Esophagus muscularis mucosa (tissue), 4 donors: ENCODE measurements at regions not wholly inside any gene's neighbourhood (a gene's known extent, or its start where the extent isn't known, plus 50 kb on each side); places are given as distances from the start of the nearest gene placed in this dataset.
"Not testable (repeated sequence)": the region's sequence is repeated elsewhere in the genome, so short reads cannot be mapped to it uniquely, and the experiment has no call there.

Experiments used
- DNase-seq: peaks from one replicate; pipeline ENCODE4 v3.0.0-alpha.2; 2017; ENCODE audit errors: extremely low spot score
- H3K27ac ChIP-seq, 4 donors: fragments of 200-600 bp; sonication (generic); replicated peaks in 1 of 4; 1 replicate in 3 of 4; 2 replicates in 1 of 4; pipeline ENCODE4 v1.5.1; 2016 to 2019; ENCODE audit warnings: mild to moderate bottlenecking in 1 of 4
- H3K27me3 ChIP-seq, 4 donors: fragments of 200-600 bp; sonication (generic); one replicate each; pipeline versions ENCODE4 v1.5.1 to v1.6.0; 2016 to 2019
- H3K36me3 ChIP-seq, 4 donors: fragments of 200-600 bp; sonication (generic); one replicate each; pipeline ENCODE4 v1.5.1; 2016 to 2019
- H3K4me1 ChIP-seq, 4 donors: fragments of 200-600 bp; sonication (generic); one replicate each; pipeline ENCODE4 v1.5.1; 2016 to 2019
- H3K4me3 ChIP-seq, 4 donors: fragments of 200-600 bp; sonication (generic); 1 replicate in 2 of 4; 2 replicates in 2 of 4; pipeline ENCODE4 v1.5.1; 2016 to 2019; ENCODE audit warnings: mild to moderate bottlenecking in 4 of 4, moderate library complexity in 1 of 4
- H3K9me3 ChIP-seq, 4 donors: fragments of 200-600 bp; sonication (generic); 1 replicate in 3 of 4; 2 replicates in 1 of 4; pipeline ENCODE4 v1.5.1; 2016 to 2019
- EP300 ChIP-seq: sonication (generic); formaldehyde crosslinking; IDR thresholded peaks from one replicate; pipeline ENCODE4 v1.6.1; 2017; ENCODE audit warnings: antibody characterized with exemption
- POLR2A ChIP-seq: fragments of 450-650 bp; IDR thresholded peaks from one replicate; pipeline ENCODE4 v1.6.1; 2017; ENCODE audit warnings: antibody characterized with exemption, moderate library complexity, mild to moderate bottlenecking, low read depth
- POLR2AphosphoS5 ChIP-seq, 2 donors: sonication (generic); formaldehyde crosslinking; IDR thresholded peaks; one replicate each; pipeline ENCODE4 v1.6.1; 2017; ENCODE audit warnings: antibody characterized with exemption in 2 of 2
- WGBS: methylation state at CpG from one replicate; pipeline ENCODE4 v1.1.5; 2018; 5-methylcytosine and 5-hydroxymethylcytosine counted together
- intact Hi-C: fragments of 100-400 bp; cut with DNase I; formaldehyde crosslinking; loops from one replicate; pipeline ENCODE4 v1.15.1; 2023
- TF ChIP-seq, protein P1 (sequence below), 3 experiments: fragments of 200-600 bp in 2 of 3; fragments of 450-650 bp in 1 of 3; sonication (generic) in 2 of 3; IDR thresholded peaks; one replicate each; pipeline ENCODE4 v1.5.1; 2017 to 2019; ENCODE audit warnings: antibody characterized with exemption in 3 of 3, mild to moderate bottlenecking in 2 of 3, moderate library complexity in 1 of 3

DNA sequence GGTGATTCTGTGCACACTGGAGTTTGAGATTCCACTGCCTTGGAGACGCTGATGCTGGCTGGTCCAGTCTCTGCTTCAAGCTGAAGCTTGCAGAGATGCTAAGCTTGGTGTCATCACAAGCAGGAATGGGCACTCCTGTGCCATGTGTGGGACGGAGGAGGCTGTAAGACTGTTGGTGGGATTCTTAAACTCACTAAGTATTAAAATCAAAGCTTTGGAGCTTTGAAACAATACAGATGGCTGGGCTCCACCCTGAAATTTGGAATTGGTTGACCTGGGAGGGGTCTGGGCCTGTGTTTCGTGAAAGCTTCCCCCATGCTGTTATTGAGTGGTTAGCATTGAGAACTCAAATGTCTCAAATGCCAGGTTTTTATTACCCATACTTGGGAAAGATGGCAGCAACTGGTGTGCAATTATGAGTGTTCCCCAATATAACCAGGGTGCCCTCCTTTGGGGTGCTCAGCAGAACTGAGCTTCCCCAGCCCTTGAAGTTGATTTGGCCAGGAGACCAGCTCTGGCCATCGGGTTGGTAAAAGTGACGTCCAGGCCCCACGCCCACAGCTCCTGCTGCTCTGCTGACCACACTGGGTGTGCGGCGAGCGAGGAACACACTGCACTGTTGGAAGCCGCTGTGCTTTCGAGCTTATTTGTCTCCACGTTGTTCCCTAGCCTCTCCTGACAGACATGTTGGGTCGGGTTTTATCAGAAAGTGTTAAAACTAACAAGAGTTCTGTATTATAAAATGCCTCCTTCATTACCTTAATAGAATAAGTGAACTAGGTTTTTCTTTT lies 377.7 kb downstream of the GLRX3 start:
- intact Hi-C loops = no loop called here
- no peak overlapping the region for H3K4me3 ChIP-seq
- TF ChIP-seq POLR2A = no peak
- TF ChIP-seq EP300 = no peak
- no peak for TF ChIP-seq POLR2AphosphoS5 (IDR thresholded peaks at IDR 0.05)
- TF ChIP-seq, protein P1, sequence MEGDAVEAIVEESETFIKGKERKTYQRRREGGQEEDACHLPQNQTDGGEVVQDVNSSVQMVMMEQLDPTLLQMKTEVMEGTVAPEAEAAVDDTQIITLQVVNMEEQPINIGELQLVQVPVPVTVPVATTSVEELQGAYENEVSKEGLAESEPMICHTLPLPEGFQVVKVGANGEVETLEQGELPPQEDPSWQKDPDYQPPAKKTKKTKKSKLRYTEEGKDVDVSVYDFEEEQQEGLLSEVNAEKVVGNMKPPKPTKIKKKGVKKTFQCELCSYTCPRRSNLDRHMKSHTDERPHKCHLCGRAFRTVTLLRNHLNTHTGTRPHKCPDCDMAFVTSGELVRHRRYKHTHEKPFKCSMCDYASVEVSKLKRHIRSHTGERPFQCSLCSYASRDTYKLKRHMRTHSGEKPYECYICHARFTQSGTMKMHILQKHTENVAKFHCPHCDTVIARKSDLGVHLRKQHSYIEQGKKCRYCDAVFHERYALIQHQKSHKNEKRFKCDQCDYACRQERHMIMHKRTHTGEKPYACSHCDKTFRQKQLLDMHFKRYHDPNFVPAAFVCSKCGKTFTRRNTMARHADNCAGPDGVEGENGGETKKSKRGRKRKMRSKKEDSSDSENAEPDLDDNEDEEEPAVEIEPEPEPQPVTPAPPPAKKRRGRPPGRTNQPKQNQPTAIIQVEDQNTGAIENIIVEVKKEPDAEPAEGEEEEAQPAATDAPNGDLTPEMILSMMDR (IDR thresholded peaks at IDR 0.05) = no peak
- no peaks in the 10 kb centered on the region for H3K36me3 ChIP-seq
- H3K27me3 ChIP-seq = peaks cover 0 to 47% (median 0%) of the 10 kb centered on the region in 4 donors
- no peak overlapping the region for H3K27ac ChIP-seq
- peak; percentile 85 for DNase-seq
- H3K4me1 ChIP-seq = no peaks in the 10 kb centered on the region
- WGBS = 84% methylated on average over 12 of the region's 13 CpGs
- H3K9me3 ChIP-seq = peaks cover 0 to 7% (median 0%) of the 10 kb centered on the region in 4 donors

DNA sequence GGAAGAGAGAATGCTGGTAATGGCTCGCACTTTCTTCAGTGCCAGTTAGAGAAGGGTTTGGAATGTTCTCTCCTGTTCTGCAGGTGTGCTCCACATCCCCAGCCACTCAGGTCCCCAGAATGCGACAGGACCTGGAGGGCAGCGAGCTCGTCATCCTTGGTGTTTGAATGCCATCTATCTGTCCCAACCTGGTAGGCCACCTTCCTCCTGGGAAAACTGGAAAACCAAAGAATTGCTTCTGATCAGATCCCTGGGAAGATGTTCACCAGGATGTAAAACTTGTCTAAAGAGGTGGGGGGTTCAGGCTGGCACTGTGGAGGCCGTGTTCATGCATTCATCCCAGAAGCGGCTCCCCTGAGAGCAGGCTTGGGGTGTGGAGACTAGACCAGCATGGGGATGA lies 379.5 kb downstream of the GLRX3 start:
- 86% methylated on average over 6 of the region's 6 CpGs for WGBS
- Histone ChIP-seq H3K27me3 (peaks cover 0 to 31% (median 0%) of the 10 kb centered on the region in 4 donors), H3K9me3 (peaks cover 0 to 7% (median 3%) of the 10 kb centered on the region in 4 donors), H3K27ac (no peak overlapping the region), H3K4me3 (no peak overlapping the region), H3K4me1 (no peaks in the 10 kb centered on the region), H3K36me3 (no peaks in the 10 kb centered on the region)
- TF ChIP-seq EP300 (no peak), POLR2AphosphoS5 (IDR thresholded peaks at IDR 0.05) (no peak), POLR2A (no peak)
- TF ChIP-seq, protein P1 (IDR thresholded peaks at IDR 0.05) = no peak
- intact Hi-C loops = no loop called here
- peak; percentile 60 for DNase-seq

DNA sequence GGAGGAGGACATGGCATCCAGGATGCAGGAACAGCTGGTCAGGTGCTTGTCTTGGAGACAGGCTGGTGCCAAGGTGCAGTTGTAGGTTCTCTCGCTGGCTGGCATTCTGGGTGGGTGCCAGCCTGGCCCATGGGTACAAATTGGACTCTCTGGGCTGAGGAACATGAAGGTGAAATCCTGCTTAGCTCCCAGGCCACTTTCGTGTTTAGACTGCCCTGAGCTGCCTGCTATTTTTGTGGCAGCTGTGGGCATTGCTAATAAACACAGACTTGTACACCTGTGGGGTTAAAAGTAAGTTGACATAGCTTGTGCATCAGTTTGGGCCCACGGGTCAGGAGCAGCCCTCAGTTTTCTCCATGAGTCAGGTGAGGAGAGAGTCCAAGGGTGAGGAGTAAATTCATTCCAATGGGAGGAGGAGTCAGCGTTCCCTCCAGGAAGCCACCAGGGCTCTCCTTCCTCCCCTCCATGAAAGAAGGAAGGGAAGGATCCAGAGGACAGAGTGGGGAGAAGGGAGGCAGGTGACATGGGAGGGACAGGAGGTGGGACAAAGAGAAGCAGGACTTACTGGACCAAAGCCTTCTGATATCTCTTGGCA lies 380.0 kb downstream of the GLRX3 start:
- Histone ChIP-seq H3K27me3 (peaks cover 0 to 30% (median 0%) of the 10 kb centered on the region in 4 donors), H3K27ac (no peak overlapping the region), H3K4me3 (no peak overlapping the region), H3K4me1 (no peaks in the 10 kb centered on the region), H3K36me3 (no peaks in the 10 kb centered on the region), H3K9me3 (peaks cover 0 to 7% (median 3%) of the 10 kb centered on the region in 4 donors)
- 76% methylated on average over 3 of the region's 4 CpGs for WGBS
- intact Hi-C loops = no loop called here
- DNase-seq = peak; percentile 91
- TF ChIP-seq, protein P1 (IDR thresholded peaks at IDR 0.05) = no peak
- TF ChIP-seq POLR2AphosphoS5 (IDR thresholded peaks at IDR 0.05) (no peak), POLR2A (no peak), EP300 (no peak)

DNA sequence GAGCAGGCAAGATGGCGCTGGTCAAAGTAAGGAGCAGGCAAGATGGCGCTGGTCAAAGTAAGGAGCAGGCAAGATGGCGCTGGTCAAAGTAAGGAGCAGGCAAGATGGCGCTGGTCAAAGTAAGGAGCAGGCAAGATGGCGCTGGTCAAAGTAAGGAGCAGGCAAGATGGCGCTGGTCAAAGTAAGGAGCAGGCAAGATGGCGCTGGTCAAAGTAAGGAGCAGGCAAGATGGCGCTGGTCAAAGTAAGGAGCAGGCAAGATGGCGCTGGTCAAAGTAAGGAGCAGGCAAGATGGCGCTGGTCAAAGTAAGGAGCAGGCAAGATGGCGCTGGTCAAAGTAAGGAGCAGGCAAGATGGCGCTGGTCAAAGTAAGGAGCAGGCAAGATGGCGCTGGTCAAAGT lies 382.7 kb downstream of the GLRX3 start:
- WGBS = 100% methylated on average over 5 of the region's 13 CpGs
- H3K9me3 ChIP-seq, H3K27me3 ChIP-seq, H3K4me1 ChIP-seq, H3K36me3 ChIP-seq, H3K4me3 ChIP-seq, intact Hi-C loops, H3K27ac ChIP-seq, DNase-seq: not testable (repeated sequence)

DNA sequence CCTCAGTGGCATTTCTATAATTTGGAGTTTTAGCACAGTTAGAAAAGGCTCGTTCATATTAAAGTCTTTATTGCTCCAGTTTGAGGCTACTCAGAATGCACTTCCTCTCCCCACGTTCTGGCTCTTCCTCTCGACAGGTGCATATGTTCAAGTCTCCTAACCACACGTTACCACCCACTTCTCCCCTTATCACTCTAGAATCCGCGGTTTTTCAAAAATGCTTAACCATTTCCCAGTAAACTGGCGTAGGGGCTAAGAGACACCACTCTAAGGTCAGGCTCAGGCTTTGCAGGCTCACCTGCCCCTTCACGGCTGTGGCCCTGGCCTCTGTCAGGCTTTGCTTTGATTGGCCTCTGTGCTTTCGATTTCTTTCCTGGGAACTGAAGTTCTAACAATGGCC lies 383.6 kb downstream of the GLRX3 start:
- no peak overlapping the region for H3K27ac ChIP-seq
- H3K4me1 ChIP-seq = no peaks in the 10 kb centered on the region
- H3K36me3 ChIP-seq = no peaks in the 10 kb centered on the region
- intact Hi-C loops = no loop called here
- TF ChIP-seq EP300 = no peak
- TF ChIP-seq POLR2A = no peak
- TF ChIP-seq, protein P1 (IDR thresholded peaks at IDR 0.05) = no peak
- TF ChIP-seq POLR2AphosphoS5 (IDR thresholded peaks at IDR 0.05) = no peak
- H3K27me3 ChIP-seq = peaks cover 0 to 11% (median 0%) of the 10 kb centered on the region in 4 donors
- peak; percentile 34 for DNase-seq
- 84% methylated on average over 9 of the region's 9 CpGs for WGBS
- H3K9me3 ChIP-seq = peaks cover 0 to 7% (median 3%) of the 10 kb centered on the region in 4 donors
- no peak overlapping the region for H3K4me3 ChIP-seq
